HG02571 (cell line): ENCODE measurements at regions not wholly inside any gene's neighbourhood (a gene's known extent, or its start where the extent isn't known, plus 50 kb on each side); places are given as distances from the start of the nearest gene placed in this dataset.
"Not testable (repeated sequence)": the region's sequence is repeated elsewhere in the genome, so short reads cannot be mapped to it uniquely, and the experiment has no call there.

Experiments
- ATAC-seq: cut with Tn5 transposase; IDR thresholded peaks from one replicate; pipeline ENCODE4 v1.9.1; 2021; ENCODE audit warnings: mild to moderate bottlenecking, moderate library complexity; ENCODE audit not compliant: unreplicated experiment

- ATAC-seq: no peak
Observed at GRCh38 chr11:116072133-116072532, 567.9 kb upstream of the CADM1 start.

- ATAC-seq: no peak
Observed at GRCh38 chr11:116071241-116071640, 567.0 kb upstream of the CADM1 start.

GRCh38 chr11:116070520-116070919 lies 566.3 kb upstream of the CADM1 start:
- ATAC-seq: no peak

GRCh38 chr11:116066777-116067176 lies 562.6 kb upstream of the CADM1 start:
- no peak for ATAC-seq

GRCh38 chr11:116065986-116066385 lies 561.8 kb upstream of the CADM1 start:
- no peak for ATAC-seq

GRCh38 chr11:116065191-116065895 lies 561.1 kb upstream of the CADM1 start:
- ATAC-seq: no peak

GRCh38 chr11:116062490-116063171 lies 558.4 kb upstream of the CADM1 start:
- no peak for ATAC-seq

GRCh38 chr11:116062129-116062489 lies 557.9 kb upstream of the CADM1 start:
- ATAC-seq: no peak

GRCh38 chr11:116061322-116061721 lies 557.1 kb upstream of the CADM1 start:
- no peak for ATAC-seq

GRCh38 chr11:116059919-116060318 lies 555.7 kb upstream of the CADM1 start:
- no peak for ATAC-seq

- no peak for ATAC-seq
Observed at GRCh38 chr11:116057000-116057399, 552.8 kb upstream of the CADM1 start.

- ATAC-seq: no peak
Observed at GRCh38 chr11:116055064-116055463, 550.8 kb upstream of the CADM1 start.

GRCh38 chr11:116053548-116053919 lies 549.3 kb upstream of the CADM1 start:
- ATAC-seq: no peak

- no peak for ATAC-seq
Observed at GRCh38 chr11:116052603-116053547, 548.7 kb upstream of the CADM1 start.

GRCh38 chr11:116051494-116051893 lies 547.3 kb upstream of the CADM1 start:
- no peak for ATAC-seq

GRCh38 chr11:116049383-116049782 lies 545.2 kb upstream of the CADM1 start:
- ATAC-seq: no peak

GRCh38 chr11:116046127-116046526 lies 541.9 kb upstream of the CADM1 start:
- ATAC-seq: no peak

GRCh38 chr11:116044941-116045340 lies 540.7 kb upstream of the CADM1 start:
- no peak for ATAC-seq

- no peak for ATAC-seq
Observed at GRCh38 chr11:116044520-116044919, 540.3 kb upstream of the CADM1 start.

- no peak for ATAC-seq
Observed at GRCh38 chr11:116043857-116044256, 539.6 kb upstream of the CADM1 start.

- ATAC-seq: not testable (repeated sequence)
Observed at GRCh38 chr11:116043059-116043458, 538.8 kb upstream of the CADM1 start.

- ATAC-seq: no peak
Observed at GRCh38 chr11:116042146-116042545, 537.9 kb upstream of the CADM1 start.
